NCI-H226 (cell line): ENCODE measurements at regions not wholly inside any gene's neighbourhood (a gene's known extent, or its start where the extent isn't known, plus 50 kb on each side); places are given as distances from the start of the nearest gene placed in this dataset.

Experiments used
- DNase-seq: peaks from one replicate; pipeline ENCODE4 v3.0.0-alpha.2; 2015

DNA sequence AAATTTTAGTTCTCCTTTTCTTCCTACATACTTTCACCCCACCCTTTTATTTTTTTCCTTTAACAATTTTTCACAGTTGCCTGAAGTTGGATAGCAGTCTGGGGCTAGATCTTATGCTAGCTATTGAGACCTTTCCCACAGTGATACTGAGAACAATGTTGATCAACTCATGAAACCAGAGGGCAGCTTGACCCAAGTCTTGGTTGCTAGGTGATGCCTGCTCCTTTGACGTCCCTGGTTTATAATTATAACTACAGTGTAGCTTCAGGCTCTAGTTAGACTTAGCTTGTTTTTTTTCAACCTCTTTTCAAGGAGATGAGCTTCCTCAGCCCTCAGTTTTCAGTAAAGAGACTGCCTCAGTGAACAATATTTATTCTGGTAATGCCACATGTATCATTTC, 648.5 kb downstream of the IRS1 start:
- no peak for DNase-seq

DNA sequence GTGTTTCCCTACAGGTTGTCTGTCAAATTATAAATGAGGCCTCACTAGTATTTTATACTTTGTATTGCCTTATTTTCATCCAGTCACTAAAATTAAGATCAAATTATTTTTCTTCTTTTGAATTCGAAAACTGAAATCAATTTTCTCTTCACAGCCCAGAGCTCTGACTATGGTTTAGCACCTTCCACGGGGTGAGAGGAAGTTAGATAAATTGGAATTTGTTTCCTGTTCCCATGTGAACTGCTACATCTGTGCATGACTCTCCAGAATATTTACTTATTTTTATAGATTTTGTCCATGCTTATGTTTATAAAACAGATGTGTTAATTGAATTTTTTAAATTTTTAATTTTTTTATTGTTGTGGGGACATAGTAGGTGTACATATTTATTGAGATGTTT, 656.5 kb downstream of the IRS1 start:
- no peak for DNase-seq

DNA sequence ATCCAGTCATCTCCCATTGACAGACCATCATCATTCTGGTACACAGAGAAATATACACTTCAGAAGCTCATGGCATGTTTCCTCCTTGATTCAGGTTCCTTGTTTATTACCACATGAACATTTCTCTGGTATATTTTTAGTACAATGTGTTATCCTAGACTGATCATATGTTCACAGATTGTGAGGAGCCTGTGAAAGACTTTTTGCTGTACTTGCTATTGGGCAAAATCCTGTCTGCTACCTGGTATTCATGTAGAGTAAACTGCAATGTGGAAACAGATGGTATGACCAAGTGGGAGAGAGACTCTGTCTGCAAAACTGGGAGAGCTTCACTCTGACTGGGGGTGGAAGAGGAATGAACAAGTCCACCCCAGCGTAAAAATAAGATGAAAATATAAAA, 657.2 kb downstream of the IRS1 start:
- no peak for DNase-seq

DNA sequence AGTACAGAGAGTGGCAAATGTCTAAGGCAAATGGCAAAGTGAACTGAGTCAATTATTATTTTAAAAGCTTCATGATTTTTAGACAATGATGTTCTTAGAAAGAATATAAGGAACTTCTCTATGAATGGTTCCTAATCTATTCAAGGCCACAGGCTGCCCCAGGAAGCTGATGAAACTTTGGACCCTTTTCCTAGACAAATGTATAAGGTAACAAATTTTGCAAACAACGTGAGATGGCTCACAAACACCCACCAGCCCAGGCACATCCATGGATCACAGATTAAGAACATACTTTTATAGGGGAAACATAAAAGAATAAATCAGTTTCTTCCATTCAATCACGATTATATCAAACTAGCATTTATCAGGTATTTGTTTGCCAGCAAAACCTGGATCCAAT, 659.0 kb downstream of the IRS1 start:
- DNase-seq = no peak

DNA sequence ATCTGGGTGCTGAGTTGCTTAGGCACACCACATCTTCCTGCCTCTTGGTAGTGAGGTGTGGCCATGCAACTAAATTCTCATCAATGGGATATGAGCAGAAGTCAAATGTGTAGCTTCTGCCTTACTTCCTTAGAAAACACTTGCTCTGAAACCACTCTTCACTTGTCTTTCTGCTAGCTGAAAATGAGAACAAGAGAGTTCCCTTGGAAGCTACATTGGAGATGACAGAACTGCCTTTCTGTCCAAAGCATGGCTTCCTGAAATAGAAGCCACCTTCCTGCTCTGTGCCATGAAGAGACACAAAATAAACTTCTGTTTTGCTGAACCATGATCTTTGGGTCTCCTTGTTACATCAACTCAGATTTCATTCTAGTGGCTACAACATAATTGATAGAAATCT, 659.9 kb downstream of the IRS1 start:
- DNase-seq = no peak

DNA sequence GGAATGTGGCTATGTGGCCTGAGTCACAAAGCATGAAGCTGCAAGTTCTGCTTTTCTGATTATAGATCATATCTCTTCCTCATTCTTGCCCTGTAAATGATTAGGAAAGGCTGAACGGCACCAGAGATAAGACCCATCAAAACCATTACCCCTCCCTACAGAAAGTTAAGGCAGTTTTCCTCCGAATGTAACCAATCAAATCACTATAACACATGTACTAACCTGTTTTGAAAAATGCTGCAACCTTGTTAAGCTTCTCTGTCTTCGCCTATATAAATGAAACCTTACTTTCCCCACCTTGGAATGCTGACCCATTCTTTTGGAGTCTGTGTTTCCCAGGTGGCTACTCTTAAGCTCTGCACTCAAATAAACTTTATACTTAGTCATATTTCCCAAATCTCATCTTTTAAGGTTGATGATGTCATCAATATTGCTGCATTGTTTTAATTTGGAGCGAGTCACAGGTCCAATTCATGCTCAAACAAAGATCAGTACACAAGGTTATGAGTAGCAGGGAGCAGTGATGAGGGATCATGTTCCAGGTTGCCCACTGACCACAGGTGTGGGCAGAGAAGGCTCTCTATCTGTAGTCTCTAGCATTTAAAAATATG, 662.3 kb downstream of the IRS1 start:
- DNase-seq = no peak

DNA sequence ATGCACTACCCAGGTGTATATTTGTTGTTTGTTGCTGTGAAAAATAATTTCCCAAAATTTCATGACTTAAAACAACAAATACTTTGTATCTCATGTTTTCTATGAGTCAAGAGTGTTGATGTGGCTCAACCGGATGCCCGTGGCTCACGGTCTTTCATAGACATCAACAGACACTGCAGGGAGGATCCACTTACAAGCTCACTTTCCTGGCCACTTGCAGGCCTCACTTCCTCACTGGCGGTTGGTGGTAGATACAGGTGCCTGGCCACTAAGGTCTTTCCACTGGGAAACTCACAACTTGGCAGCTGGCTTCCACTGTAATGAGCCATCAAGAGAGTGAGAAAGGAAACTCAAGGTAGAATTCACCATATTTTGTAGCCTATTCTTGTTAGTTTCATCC, 662.9 kb downstream of the IRS1 start:
- no peak for DNase-seq

DNA sequence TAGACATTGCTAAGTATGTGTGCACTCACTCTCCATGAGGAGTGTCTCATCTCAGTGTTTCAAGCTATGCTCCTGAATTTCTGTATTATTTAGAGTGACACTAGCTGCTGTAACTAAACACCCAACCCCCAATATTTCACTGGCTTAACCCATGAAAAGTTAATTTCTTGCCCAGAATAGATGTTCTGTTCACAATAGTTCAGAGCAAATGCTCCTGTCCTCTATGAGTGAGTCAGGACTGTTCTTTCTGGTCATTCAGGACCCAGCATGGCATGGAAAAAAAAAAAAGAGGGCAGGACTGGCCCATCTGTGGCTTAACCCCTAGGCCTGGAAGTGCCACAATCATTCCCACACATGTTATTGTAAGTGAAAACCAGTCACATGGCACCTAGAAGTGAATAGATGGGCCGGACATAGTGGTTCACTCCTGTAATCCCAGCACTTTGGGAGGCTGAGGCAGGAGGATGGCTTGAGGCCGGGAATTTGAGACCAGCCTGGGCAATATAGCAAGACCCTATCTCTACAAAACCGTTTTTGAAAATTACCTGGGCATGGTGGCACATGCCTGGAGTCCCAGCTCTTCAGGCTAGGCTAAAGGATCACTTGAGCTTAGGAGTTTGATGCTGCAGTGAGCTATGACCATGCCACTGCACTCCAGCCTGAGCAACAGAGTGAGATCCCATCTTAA, 663.6 kb downstream of the IRS1 start:
- DNase-seq = no peak

DNA sequence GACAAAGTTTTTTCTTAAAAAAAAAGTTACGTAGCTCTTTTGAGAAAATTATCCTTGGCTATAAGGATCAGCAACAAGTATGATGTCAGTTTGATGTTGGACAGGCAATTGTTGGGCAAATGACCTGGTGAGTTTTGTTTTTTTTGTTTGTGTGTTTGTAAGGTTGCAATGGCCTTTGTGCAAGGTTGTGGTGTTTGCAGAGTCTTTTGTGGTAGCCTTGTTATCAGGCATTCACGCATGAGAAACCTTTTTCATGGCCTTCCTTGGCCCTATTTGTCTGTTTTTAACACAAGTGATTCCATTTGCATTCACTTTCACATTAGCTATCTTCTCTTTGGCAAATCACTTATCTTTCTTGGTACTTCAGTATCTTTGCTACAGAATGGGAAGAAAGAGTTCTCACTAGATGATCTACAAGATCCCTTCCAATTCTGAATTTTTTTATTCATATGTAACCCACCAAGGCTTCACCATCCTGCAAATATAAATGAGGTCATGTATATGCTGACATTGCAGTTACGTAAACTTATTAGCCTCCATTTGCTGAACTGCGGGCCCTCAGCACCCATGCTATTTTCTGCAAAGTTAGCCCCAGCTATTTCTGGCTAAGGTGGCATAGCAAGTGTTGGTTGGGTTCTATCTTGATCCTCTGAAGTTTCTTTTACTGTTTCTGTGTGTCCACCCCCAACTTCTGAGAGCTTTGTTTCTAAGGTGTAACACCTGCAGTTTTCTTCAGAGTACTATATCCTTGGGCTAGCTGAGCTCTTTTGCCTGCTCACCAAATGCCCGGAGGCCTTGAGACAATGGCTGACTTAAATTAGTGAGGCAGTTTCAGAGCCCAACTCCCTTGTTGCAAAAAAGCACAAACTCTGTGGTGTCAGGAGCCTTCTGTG, 667.1 kb downstream of the IRS1 start:
- DNase-seq = no peak

DNA sequence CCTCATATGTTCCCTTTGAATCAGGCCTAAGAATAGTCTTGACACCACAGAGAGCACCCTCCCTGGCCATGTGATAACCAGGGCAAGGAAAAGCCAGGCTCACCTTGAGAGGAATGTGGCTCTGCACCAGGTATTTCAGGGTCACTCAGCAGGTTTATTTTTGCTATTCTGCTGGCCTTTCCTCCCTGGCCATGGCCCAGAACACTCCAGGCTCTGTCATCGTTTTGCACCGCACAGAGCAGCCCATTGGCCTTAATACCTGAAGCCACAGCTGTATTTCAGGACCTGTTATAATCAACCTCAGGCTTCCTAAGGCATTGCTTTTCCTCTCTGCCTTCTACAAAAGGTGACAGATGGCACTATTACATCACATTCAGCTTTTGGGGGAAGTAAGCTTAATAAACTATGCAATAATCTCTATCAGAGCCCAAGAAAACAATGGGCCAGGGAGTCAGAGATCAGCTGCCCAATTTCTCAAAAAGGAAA, 668.3 kb downstream of the IRS1 start:
- no peak for DNase-seq

DNA sequence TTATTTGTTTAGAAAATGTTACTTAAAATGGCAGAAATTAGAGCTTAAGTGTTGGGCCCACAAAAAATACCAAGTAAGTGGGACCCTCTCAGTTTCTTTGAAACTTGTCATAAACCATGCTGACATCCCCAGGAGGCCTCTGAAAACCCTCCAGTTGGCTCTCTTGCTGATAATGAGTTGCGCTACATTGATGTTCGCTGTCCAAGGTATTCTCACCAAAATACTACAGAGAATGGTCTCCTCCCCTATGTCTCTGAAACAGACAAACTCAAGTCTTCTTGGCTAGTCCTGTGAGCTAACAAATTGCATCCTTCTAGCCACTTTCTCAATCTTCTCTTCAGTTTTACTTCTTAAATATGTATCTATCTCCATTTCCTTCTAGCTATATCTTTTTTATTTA, 669.4 kb downstream of the IRS1 start:
- no peak for DNase-seq

DNA sequence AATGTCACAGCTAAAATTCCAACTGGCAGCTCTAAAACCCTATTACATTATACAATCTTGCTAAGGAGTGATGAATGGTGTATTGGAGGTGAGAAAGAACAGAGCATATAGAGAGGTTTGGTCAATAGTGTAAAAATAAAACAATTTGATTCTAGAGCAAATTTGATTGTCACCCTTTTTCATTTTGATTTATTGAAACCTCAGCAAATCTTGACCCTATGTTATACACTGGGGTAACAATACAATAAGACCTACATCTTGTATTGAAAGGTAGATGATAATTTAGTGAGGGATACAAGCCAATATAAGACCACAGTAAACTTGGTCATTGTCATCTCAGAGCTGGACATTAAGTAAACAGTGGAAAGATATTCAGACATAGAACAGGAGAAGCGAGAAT, 671.9 kb downstream of the IRS1 start:
- DNase-seq = no peak

DNA sequence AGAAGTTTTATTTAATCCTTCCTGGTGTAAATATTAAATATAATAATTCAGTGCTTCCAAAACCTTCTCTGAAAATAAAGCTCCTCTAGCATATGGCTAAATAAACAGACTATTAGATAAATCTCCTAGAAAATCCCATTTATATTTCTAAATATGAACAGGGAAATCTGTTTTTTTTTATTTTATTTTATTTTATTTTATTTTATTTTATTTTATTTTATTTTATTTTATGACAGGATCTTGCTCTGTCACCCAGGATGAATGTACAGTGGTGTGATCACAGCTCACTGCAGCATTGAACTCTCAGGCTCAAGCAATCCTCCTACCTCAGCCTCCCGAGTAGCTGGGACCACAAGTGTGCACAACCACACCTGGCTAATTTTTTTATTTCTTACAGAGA, 673.5 kb downstream of the IRS1 start:
- no peak for DNase-seq

DNA sequence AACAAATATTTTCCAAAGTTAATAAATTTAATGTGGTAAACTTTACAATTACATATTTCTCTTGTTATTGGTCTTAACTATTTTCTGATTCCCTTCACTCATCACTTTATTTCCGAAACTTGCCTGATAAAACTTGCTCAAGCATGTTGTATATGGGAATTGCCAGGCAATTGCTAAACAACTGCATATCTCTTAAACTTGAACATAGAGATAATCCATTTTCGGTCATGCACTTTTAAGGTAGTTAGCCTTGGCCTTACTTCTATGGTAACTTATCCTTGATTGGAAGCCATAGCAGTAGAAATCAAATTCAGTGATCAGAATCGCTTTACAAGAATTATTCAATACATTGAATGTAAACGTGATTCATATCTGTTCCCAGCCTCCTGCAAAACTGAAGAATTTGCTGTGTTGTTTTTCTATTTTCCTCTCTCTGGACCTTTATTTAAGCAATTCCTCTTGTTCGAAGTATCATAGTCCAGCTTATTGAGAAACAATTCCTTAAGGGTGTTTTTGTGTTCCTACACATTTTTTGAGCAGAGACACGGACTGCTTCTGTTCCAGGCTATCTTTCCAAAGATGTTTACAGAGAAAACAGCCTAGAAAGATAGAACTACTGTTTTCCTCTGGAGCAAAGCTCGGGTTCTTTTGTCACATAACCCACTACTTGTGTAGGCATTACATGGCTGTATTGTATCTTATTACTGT, 674.3 kb downstream of the IRS1 start:
- no peak for DNase-seq

DNA sequence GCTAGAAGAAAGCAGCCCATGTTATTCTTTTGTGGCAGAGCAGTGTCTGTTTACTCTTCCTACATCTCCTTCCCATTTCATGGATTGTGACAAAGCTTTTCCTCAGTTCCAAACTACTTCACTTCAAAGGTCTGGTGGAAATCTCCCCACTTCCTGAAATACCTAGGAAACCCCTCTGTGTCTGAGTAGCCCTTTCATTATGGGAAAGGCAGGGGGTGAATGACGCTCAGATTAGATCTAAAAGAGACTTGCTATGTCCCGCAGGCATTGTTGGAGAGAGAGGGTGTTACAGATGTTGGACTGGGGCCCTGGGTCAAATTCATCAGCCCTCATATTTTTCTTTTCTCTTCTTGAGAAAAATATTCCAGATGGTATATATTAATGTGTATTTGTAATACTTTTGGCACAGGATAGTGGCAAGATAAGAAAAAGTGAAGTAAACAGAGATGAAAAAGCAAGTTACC, 675.0 kb downstream of the IRS1 start:
- DNase-seq = no peak

DNA sequence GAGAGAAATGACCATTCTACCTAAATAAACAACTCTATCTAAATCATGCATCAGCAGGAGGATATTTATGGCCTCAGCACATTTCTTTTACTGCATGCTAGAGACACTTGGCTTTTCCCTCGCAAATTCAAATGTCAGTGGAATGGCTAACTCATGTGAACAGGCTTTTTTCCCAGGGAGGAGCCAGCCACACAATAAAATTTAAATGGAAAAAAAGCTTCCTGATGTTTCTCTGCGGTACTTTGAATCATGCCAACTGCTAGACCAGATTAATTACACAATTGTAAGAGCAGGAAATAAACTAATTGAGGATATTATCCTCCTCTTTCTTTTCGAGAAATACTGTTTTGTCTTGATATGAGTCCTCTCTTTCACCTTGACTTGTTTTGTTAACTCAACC, 676.3 kb downstream of the IRS1 start:
- DNase-seq = no peak

DNA sequence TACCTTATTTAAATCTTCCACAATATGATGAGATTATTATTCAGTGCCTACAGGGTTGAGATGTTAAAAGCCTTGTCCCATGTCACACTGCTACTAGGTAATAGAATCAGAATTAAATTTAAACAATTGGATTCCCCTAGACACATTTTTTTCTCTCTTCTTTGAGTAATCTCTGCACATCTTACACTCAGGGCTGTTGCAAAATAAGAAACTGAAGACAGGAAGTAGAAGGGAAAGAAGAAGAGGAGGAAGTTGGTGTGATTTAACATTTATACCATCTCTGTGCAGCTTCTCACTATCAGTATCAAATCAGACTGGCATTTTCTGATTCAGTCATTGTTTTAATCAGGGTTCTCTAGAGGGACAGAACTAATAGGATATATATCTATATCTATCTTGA, 677.6 kb downstream of the IRS1 start:
- DNase-seq = no peak

DNA sequence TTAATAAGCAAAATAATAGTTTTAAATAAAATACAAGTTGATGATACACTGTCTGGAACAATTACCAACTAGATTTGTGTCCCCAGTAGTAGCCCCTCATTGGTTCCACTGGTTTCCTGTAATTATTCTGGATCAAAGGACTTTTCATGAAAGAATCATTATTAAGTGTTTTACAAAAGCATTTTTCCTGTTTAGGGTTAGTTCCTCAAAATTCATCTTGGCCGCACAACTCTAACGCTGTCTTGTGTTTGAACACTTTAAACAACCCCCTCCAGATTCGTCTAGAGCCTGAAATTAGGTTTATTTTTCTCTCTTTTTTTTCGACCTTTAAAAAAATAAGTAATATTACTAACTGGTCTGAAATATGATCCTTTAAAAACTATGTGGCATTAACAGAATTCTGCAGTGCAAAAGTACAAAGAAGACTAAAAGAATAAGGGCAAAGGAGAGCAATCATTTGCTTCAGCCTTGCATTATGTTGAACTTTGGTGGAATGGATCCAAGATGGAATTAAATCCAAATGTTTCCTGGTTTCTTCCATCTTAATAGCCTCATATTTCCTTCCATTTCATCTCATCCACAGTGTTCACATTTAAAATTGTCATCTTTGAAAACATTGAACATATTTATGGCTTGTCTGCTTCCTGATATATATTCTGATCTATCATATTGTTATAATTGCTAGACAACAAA, 678.4 kb downstream of the IRS1 start:
- no peak for DNase-seq

DNA sequence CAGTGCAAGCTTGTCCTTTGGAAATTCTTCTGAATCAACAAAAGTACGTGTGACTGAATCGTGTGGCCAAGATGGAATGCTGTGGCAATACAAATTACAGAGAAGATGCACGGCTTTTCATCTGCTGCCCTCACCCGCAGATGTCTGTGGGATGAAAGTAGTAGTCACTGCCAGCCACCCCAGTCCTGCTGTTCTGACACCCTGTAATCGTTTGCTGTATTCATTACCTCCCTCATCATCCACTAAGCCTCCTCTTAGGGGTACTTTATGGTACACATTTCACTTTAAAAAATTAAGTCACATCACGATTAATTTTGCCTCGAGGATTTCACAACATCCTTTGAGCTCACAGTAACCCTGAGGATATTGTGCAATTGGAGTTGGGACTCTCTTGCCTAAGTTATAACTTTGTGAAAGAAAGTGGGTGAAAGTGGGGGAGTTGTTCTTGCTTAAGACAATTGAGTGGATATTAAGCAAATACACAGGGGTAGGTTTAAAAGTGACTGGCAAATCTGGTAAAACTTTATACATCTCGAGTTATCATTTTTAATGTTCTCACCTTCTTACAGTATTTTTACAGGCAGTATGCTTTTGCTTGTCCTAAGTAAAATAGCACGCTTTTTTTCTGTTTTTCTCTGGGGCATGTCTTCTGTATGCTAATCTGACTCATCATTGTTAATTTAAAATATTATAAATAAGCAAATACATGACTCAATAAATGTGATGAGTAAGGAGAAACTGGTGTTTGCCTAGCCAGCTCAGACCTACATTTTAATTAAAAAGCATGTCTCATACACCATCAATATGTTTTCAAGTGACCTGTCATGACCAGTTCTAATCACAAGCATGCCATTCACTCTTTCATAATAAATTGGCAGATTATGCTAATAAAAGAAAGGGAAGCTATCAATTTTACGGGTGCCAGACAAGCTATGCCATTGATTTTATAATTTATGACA, 680.9 kb downstream of the IRS1 start:
- peak; percentile 80 for DNase-seq

DNA sequence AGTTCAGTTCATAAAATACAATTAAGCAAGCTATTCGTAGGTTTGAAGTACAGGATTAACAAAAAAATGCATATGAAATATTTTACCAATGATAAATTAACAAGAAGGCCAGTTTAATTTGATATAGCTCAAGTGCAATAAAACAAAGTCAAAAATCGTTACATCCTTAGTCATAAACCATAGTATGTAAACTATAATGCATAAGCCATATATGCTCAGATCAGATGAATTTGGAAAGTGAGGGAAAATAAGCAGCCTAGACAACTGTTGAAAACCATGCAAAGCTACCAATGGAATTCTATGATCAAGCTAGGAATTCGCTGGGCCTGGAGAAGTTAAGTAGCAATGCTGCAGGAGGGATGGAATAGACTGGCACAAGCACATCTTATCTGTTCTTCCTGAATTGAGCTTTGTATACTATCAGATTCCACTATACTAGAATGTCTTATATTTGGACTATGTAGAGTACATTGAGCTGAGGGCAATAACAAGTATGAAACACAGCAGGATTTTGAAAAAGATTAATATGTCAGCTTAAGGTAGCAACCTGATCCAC, 682.0 kb downstream of the IRS1 start:
- peak; percentile 64 for DNase-seq

DNA sequence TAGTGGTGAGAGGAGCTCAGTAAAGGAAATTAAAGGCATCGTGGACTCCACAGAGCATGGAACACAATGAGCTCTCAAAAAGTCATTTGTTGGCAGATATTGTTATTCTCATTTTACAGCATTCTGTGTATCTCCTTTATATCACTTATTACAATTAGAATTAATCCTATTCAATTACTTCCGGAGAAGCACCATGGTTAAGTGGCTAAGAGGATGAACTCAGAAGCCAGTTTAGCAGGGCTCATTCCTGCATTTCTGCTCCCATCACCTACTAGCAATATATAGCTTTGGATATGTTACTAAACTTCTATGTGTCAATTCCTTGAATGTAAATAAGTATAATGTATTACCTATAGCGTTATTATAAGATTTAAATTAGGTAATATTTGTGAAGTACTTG, 683.3 kb downstream of the IRS1 start:
- DNase-seq = no peak
